Gastrocnemius medialis (tissue), 4 donors: ENCODE measurements at regions not wholly inside any gene's neighbourhood (a gene's known extent, or its start where the extent isn't known, plus 50 kb on each side); places are given as distances from the start of the nearest gene placed in this dataset.
A peak's percentile ranks its signal among the peaks of the same experiment; 100 is the strongest.

ENCODE experiments used
- ATAC-seq, 2 donors: fragments of 150-250 bp; one replicate each; pipeline ENCODE4 v1.9.1; 2016
- DNase-seq, 2 donors: peaks; one replicate each; pipeline ENCODE4 v3.0.0-alpha.2; 2019
- H3K27ac ChIP-seq, 4 donors: fragments of 200-600 bp; sonication (generic); 1 replicate in 1 of 4; 2 replicates in 3 of 4; pipeline ENCODE4 v1.5.1; 2016 to 2018; ENCODE audit warnings: mild to moderate bottlenecking in 2 of 4, moderate library complexity in 1 of 4
- H3K27me3 ChIP-seq, 3 donors: fragments of 200-600 bp; sonication (generic) in 2 of 3; 1 replicate in 1 of 3; 2 replicates in 2 of 3; pipeline versions ENCODE4 v1.5.1 to v1.6.0; 2016 to 2019; ENCODE audit warnings: mild to moderate bottlenecking in 1 of 3, moderate library complexity in 1 of 3
- H3K36me3 ChIP-seq, 2 donors: fragments of 200-600 bp; sonication (generic) in 1 of 2; one replicate each; pipeline ENCODE4 v1.5.1; 2017 to 2018
- H3K4me1 ChIP-seq, 2 donors: fragments of 200-600 bp; sonication (generic) in 1 of 2; one replicate each; pipeline ENCODE4 v1.5.1; 2016 to 2017; ENCODE audit warnings: mild to moderate bottlenecking in 2 of 2
- H3K4me3 ChIP-seq, 4 donors: fragments of 200-600 bp; sonication (generic) in 3 of 4; 1 replicate in 1 of 4; 2 replicates in 3 of 4; pipeline ENCODE4 v1.5.1; 2016 to 2019; ENCODE audit warnings: mild to moderate bottlenecking in 2 of 4
- H3K9me3 ChIP-seq, 3 donors: fragments of 200-600 bp; sonication (generic) in 2 of 3; 1 replicate in 1 of 3; 2 replicates in 2 of 3; pipeline ENCODE4 v1.5.1; 2016 to 2019
- CTCF ChIP-seq, 5 experiments: fragments of 450-650 bp in 3 of 5; fragments of 200-600 bp in 2 of 5; sonication (generic) in 2 of 5; IDR thresholded peaks in 4 of 5; conservative IDR thresholded peaks in 1 of 5; 1 replicate in 4 of 5; 2 replicates in 1 of 5; pipeline ENCODE4 v1.5.1; 2016 to 2019; ENCODE audit warnings: antibody characterized with exemption in 5 of 5, mild to moderate bottlenecking in 3 of 5, moderate library complexity in 3 of 5
- POLR2A ChIP-seq, 2 donors: fragments of 450-650 bp; IDR thresholded peaks; one replicate each; pipeline ENCODE4 v1.6.1; 2017; ENCODE audit warnings: antibody characterized with exemption in 2 of 2, mild to moderate bottlenecking in 2 of 2, moderate library complexity in 2 of 2
- in situ Hi-C, 4 donors: fragments of 200-750 bp; cut with MboI; loops; one replicate each; pipeline versions ENCODE4 v1.15.0 to v1.8.0; 2017; ENCODE audit warnings: low sequenced_read_pairs in 4 of 4
- intact Hi-C: fragments of 100-400 bp; cut with DNase I; formaldehyde crosslinking; loops from one replicate; pipeline ENCODE4 v1.15.1; 2023; ENCODE audit warnings: low total_unique reads

GRCh38 chr15:47944637-47945288, 176.0 kb upstream of the SLC24A5 start:
- Histone ChIP-seq H3K9me3 (no peaks in the 10 kb centered on the region), H3K36me3 (no peaks in the 10 kb centered on the region), H3K4me1 (peaks cover 9 to 22% of the 10 kb centered on the region in 2 donors), H3K27me3 (no peaks in the 10 kb centered on the region), H3K4me3 (no peak overlapping the region), H3K27ac (no peak overlapping the region)
- no peak for ATAC-seq
- in situ Hi-C loops: no loop called here
- intact Hi-C loops: no loop called here
- DNase-seq: no peak
- TF ChIP-seq CTCF (IDR thresholded peaks at IDR 0.05 in 4 of 5, conservative IDR thresholded peaks at IDR 0.05 in 1 of 5): no peak
- TF ChIP-seq POLR2A (IDR thresholded peaks at IDR 0.05): no peak

GRCh38 chr15:47945872-47946650, 174.7 kb upstream of the SLC24A5 start:
- no peak for TF ChIP-seq CTCF (IDR thresholded peaks at IDR 0.05 in 4 of 5, conservative IDR thresholded peaks at IDR 0.05 in 1 of 5)
- TF ChIP-seq POLR2A (IDR thresholded peaks at IDR 0.05): no peak
- H3K27ac ChIP-seq: no peak overlapping the region
- H3K4me1 ChIP-seq: peaks cover 9 to 22% of the 10 kb centered on the region in 2 donors
- intact Hi-C loops (no loop called here), in situ Hi-C loops (no loop called here)
- DNase-seq (no peak), ATAC-seq (peak in 1 of 2 donors; percentile 33)
- H3K9me3 ChIP-seq: no peaks in the 10 kb centered on the region
- H3K36me3 ChIP-seq: no peaks in the 10 kb centered on the region
- no peaks in the 10 kb centered on the region for H3K27me3 ChIP-seq
- H3K4me3 ChIP-seq: no peak overlapping the region

GRCh38 chr15:47949815-47950214, 171.0 kb upstream of the SLC24A5 start:
- no peak for TF ChIP-seq POLR2A (IDR thresholded peaks at IDR 0.05)
- no peak for TF ChIP-seq CTCF (IDR thresholded peaks at IDR 0.05 in 4 of 5, conservative IDR thresholded peaks at IDR 0.05 in 1 of 5)
- Histone ChIP-seq H3K4me3 (no peak overlapping the region), H3K36me3 (no peaks in the 10 kb centered on the region), H3K27me3 (no peaks in the 10 kb centered on the region), H3K4me1 (peaks cover 9 to 19% of the 10 kb centered on the region in 2 donors), H3K9me3 (no peaks in the 10 kb centered on the region), H3K27ac (no peak overlapping the region)
- intact Hi-C loops (no loop called here), in situ Hi-C loops (no loop called here)
- DNase-seq (no peak), ATAC-seq (no peak)

GRCh38 chr15:47950447-47950846, 170.3 kb upstream of the SLC24A5 start:
- Histone ChIP-seq H3K4me3 (no peak overlapping the region), H3K36me3 (no peaks in the 10 kb centered on the region), H3K27me3 (no peaks in the 10 kb centered on the region), H3K4me1 (peaks cover 9 to 12% of the 10 kb centered on the region in 2 donors), H3K27ac (no peak overlapping the region), H3K9me3 (no peaks in the 10 kb centered on the region)
- in situ Hi-C loops: no loop called here
- TF ChIP-seq CTCF (IDR thresholded peaks at IDR 0.05 in 4 of 5, conservative IDR thresholded peaks at IDR 0.05 in 1 of 5) (no peak), POLR2A (IDR thresholded peaks at IDR 0.05) (no peak)
- no peak for DNase-seq
- no peak for ATAC-seq
- intact Hi-C loops: no loop called here
